HG03342 (cell line): ENCODE measurements at regions not wholly inside any gene's neighbourhood (a gene's known extent, or its start where the extent isn't known, plus 50 kb on each side); places are given as distances from the start of the nearest gene placed in this dataset.

Experiments used
- ATAC-seq: cut with Tn5 transposase; IDR thresholded peaks from one replicate; pipeline ENCODE4 v1.9.1; 2021; ENCODE audit warnings: mild to moderate bottlenecking, moderate library complexity; ENCODE audit not compliant: unreplicated experiment

DNA sequence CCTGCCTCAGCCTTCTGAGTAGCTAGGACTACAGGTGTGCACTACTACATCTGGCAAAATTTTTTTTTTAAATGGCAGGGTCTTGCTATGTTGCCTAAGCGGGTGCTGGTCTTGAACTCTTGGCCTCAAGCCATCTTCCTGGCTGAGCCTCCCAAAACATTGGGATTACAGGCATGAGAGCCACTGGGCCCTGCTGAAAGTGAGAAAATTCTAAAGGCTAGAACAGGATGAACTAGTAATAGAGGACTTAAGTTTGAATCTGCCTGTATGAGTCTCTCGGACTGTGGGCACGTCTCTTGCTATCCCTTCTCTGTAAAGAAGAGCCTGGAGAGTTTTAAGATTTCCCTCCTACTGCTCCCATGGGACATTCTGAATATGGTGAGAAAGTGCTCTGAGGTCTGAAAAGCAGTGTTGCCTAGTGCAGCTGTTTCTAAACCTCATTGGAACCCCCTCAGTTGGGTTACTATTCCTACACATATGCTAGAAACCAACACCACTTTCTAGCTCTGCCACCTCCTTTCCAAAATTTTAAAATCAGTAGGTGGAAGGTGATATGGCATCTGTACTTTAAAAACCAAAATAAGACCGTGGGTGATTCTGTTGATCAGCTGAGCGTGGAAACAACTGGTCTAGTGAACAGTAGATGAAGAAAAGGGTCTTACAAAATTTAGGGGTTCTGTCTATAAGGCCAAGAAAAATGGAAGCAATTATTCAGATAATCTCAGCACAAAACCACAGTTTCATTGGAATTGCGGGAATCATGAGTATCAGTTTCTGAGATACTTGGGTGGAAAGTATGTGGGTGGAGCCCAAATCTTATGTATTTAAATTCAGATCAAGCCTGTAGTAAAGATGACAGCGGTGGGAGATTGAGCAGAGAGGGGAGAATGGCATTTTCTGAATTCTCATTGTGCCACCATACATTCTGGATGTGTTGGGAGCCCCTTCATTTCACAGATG, 259.8 kb upstream of the CXCR4 start:
- ATAC-seq: no peak

DNA sequence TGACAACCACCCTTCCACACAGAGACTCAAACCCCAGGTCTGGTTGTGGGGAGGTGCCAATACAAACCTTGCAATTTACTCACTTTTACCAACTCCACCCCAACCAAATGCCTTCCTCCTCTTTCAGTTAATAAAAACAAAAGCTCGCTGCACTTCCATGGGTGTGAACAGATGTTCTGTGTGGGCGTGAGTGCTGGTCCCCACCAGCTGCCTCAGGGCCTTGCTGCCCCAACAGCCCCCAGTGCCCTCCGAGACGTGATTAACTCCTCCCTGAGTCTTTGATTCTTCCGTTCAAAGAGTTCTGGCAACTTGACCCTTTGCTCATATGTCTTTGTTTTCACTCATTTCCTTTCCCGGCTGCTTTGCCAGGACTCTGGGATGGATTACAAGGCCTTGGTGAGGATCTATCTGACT, 258.9 kb upstream of the CXCR4 start:
- no peak for ATAC-seq

DNA sequence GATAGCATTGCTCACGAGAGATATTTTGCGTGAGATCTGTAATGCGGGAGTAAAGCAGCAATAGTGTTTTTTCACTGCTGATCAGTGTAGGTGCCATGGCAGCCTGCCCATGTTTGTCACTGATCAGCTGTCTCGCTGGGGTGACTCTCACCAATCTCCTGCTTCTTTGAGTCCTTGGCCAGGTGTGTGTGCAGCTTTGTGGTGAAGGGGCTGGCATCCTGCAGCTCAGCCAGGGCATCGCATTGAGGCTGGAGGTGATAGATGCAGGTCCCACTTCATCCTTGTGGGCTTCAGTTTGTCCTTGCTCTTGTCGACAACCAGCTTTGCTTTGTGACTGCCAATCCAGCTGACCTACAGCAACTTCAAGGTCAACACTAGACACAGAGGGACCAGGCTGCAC, 258.3 kb upstream of the CXCR4 start:
- no peak for ATAC-seq

DNA sequence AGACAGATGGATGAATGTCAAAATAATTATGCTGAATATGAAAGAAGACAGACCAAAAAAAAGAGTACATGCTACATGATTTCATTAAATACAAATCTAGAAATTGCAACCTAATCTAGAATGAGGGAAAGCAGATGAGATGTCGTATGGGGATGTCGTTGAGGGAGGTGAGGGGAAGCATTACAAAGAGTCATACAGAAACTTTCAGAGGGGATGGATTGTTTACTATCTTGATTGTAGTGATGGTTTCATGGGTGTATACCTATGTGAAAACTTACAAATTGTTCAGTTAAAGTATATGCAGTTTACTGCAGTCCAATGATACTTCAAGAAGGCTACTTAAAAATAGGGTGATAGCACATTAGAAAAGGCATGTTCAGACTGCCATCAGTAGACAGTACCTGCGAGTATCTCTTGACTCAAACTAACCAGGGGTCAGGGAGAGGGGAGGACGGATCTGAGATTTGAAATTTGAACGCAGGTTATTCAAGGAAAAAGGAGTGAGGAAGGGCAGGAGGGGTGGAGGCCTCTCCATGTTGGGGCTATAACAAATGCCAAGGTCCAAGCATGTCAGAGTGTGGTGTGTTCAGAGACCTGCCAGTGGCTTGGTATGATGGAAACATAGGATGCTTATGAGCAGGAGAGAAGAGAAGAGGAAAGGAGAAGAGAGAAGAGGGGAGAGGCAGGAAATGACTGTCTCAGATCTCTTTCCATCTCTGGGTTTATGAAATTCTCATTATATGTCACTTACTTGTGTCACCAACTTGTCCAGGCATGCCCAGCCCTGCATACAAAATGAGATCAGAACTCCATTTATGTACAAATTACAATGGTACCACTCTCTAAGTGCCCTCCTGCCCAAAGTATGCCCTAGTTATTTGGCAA, 257.3 kb upstream of the CXCR4 start:
- no peak for ATAC-seq

DNA sequence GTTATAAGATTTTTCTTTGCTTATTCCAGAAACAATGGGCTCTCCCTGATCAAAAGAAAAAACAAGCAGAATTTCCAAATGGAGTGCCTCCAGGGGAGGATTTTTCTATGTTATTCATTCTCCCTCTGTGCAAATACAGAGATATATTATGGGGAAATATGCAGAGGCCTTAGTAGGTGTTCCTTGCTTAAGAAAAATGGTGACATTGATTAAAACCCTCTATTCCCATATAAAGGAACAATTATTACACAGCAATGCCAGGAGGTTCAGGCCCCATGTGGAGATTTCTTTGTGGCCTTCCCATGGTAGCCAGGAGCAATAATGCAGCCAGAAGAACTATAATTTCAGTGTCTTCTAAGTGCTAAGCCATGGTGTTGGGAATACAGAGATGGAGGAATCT, 255.9 kb upstream of the CXCR4 start:
- no peak for ATAC-seq

DNA sequence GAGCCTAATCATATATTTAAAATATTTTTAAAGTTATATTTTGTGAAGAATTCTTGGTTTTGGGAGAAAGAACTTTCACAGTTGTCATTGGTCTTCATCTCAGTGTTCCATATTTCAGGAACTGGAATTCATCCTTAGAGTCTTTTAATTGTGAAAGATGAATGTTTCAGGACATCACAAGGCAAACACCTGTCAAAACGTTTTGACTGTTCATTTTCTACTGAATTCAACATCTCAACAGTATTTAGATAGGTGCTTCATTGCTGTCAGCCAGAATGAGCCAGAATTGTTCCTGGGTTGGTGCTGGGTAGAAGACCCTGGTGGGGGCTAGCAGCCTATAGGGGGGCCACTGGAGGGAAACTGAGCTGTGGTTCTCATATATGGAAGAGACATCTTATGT, 255.1 kb upstream of the CXCR4 start:
- no peak for ATAC-seq

DNA sequence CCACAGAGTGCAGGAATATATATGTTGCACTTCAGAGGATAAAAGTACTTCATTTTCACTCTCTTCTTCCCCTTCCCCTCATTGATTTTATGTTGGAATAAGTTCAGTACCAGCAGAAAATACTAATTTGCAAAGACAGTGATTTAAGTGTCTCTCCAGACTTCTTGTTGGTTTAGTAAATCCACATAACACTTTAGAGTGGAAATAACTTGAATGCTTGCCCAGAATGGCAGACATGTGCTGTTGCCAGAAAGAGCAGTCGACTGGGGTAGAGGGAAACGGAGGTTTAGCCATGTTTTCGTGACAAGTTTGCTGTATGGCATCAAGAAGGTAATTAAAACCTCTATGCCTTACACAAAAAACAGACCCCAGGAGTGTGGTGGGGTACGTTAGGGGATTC, 246.0 kb upstream of the CXCR4 start:
- no peak for ATAC-seq

DNA sequence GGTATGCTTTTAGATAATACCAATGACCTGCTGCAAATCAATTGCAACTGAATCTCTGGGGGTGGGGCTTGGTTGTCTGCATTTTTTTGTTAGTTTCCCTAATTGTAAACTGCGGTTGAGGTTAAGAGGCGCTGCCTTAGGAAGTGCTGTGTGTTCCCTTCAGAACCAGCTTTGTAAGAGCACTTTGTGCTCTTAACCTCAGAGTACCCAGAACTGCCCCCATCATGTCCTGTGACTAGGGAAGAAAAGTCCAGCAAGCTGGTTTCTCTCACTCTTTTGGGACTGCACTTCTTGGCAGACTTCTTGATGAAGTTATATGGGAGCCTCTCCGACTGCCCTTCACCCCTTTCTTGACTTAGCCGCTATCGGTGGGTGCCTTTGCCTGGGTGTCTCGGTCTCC, 245.5 kb upstream of the CXCR4 start:
- no peak for ATAC-seq

DNA sequence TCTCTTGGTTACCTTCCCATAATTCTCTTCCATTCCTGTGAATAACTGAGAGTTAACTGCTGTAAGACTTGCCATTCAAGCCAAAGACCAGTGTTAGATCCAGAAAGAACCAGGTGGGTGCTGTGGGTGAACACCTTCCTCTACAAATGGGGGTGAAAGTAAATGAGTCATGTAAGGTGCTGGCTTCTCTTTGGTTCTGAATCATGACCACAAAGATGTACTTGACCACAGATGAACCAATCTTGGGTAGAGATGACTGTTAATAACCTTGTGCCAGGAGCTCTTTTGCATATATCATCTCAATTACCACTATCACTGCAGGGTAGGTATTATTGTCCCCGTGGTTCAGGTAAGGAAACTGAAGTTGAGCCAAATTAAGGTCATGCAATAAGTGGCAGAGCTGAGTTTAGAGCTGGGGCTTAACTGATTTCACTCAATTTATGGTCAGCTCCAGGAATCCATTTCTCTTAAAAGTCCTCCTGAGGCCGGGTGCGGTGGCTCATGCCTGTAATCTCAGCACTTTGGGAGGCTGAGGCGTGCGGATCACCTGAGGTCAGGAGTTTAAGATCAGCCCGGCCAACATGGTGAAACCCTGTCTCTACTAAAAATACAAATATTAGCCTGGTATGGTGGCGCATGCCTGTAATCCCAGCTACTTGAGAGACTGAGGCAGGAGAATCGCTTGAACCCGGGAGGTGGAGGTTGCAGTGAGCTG, 244.9 kb upstream of the CXCR4 start:
- peak; percentile 95 for ATAC-seq

DNA sequence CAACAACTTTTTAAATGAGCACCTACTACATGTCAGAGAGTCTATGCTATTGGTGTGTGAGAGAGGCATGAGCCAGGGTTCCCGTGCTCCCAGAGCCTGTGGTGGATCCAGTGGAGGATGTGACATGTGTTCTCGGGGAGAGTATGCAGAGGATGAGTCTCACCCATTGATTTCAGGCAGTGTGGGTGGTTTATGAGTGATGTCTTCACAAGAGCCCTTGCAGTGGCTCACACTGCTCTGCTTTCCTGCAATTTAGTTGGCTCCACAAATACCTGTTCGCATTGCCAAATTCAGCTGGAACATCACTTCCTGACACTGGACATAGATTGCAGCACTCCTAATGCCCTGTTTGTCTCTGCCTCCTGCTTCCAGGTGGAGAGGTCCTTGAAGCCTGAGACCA, 243.6 kb upstream of the CXCR4 start:
- ATAC-seq: no peak

DNA sequence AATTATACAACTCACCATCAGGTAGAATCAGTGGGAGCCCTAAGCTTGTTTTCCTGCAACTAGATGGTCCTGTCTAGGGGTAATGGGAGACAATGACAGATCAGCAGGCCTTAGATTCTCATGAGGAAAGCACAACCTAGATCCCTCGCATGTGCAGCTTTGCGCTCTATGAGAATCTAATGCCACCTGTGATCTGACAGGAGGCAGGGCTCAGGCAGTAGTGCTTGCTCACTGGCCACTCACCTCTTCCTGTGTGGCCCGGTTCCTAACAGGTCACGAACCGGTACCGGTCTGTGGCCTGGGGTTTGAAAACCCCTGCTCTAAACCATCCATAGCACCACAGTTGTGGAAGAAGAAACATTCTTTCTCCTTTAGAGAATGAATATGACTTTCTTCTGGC, 242.8 kb upstream of the CXCR4 start:
- ATAC-seq: no peak

DNA sequence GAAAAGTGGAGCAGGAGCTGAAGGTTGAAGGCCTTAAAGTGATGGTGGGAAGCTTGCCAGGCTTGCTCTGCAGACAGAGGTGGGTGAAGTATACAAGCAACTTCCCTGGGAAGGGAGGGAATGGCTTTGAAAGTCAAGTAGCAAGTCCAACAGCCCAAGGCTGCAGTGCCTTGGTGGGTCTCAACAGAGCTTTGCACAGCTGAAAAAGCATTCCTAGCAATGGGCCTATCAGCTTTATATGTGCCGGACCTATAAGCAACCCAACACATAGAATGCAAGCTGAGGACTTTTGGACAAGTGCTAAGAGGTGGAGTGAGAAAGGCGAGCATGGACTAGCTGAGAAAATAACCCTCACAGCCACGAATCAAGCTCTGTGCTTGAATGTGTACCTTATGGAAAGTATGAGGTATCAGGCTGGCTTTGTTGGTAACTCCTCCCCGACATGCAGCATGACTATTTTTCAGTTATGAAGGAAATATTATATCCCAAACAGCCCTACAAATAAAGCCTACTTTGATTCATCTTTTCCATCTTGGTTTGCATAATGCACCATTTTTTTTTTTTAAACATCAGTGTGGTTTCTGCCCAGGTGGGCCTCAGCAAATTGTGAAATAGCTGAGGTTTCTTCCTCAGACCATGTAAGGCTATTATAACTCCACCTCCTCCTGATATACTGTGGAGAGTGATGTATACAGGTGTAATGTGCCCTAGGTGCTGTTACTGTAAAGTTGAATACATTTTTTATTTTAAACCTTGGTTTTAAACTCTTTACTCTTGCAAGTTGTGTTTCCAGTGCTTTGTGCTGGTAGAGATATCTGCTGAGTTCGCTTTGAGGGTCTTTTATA, 241.4 kb upstream of the CXCR4 start:
- ATAC-seq: no peak

DNA sequence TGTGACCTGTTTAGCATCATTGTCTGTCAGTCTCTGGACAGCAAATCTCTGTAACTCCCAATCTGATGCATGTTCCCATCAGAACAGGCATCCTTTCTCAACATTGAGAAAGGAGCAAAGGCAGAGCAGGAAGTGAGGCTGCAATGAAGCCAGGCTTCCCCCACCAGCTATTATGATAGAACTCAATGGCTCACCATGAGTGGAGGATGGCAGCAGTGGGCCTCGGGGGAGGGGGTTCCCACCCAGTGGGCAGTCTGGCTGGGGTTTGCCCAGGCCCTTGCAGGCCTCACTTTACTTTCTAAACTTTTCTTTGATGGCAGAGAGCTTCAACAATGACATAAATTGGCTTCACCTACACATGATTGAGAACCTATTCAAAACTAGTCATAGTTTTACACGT, 240.6 kb upstream of the CXCR4 start:
- no peak for ATAC-seq

DNA sequence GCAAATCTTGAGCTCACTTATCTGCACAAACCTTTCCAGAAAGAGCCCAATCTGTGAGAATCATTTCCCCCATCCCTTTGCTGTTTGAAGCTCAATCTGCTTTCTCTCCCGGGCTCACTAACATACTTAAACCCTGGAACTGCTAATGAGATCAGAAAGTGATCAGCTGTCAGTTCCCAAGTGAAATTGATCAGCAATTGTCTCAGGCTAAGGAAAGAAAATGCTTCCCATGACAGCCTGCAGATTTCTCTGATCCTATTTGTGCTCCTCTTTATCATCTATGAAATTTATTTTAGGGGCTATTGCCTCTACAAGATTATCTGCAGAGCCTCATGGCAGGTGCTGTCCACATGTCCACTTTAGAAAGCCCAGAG, 239.0 kb upstream of the CXCR4 start:
- ATAC-seq: no peak

DNA sequence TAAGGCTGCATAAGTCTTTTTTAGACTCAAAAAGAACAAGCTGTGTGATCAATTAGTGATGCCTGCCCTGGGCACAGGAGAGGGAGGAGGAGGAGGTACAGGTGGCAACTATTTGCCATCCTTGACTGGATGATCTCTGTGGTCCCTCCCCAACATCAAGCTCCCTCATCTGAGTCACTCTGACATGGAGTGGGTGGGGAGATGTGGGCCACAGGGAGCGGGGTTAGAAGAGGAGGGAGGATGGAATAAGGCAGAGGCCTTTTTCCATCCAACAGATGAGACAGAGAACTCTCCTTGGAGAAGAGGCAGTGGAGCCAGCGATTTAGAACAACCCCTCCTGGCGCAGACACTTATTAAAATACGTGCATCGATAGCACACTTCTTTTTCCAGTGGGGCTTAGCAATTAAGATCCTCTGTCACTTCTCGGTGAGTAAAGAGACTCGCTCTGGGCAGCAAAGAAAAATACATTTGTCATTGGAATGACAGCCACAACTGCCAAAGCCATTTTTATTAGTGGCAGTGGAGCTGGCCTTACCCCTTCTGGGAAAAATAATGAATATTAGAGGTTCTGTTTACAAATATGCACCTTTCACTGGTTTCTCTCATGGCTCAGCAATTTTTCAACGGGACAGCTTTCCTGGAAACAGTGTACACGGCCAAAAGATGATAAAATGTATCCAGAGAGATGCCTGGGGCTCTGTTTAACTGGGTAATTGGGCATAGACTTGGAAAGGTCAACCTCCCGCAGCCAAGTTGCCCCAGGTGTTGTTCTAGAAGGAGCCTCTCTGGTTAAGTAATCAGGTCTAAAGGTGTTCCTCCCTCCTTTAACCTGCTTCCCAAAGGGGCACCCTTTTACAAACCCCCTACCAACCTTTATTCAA, 238.4 kb upstream of the CXCR4 start:
- no peak for ATAC-seq

DNA sequence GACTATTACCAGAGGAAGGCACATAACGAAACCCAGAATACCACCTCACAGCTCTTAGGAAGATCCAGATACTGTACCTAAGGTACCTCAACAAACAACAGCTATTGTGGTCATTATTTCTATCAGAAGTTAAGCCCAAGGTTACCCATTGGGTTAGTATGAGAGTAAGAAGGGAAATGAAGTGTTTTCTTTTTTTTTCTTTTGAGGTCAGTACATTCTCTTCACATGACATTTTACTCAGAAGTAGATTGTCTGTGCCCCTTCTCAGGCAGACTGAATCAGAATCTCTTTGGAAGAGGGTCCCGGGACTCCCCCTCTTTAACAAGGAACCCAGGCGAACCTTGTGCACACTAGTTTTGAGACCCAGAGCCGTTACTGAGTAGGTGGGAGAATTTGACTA, 233.7 kb upstream of the CXCR4 start:
- ATAC-seq: no peak

DNA sequence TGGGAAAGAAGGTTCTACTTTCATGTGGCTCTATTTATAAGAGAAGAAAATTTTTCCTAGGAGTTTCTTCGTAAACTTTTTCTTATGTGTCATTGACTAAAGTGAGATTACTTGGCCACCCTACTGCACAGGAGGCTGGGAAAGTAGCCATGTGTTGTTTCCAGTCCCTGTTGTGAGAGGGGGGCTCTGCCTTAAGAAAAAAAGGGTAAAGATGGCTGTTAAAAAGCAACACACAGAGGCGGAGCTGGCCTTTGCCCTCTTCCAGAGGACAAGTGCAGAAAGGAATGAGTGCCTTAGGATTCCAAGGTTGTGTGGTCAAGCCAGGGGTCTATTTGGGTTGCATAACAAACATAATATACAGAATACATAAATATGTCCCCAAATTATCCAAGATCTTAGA, 230.0 kb upstream of the CXCR4 start:
- ATAC-seq: no peak

DNA sequence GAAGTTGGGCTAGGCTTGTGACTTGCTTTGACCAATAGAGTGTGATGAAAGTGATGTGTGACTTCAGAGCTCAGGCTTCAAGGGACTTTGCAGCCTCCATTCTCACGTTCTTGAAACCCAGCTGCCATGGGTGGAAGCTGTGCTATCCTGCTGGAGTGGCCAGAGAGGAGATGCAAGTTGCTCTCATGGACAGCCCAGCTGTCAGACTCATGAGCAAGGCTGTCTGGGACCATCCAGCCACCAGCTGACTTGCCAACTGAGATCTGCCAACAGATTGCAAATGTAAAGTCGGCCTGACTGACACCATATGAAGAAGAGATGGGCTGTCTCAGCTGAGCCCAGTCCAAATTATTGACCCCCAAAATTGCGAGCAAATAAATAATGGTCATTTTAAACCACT, 226.4 kb upstream of the CXCR4 start:
- no peak for ATAC-seq

DNA sequence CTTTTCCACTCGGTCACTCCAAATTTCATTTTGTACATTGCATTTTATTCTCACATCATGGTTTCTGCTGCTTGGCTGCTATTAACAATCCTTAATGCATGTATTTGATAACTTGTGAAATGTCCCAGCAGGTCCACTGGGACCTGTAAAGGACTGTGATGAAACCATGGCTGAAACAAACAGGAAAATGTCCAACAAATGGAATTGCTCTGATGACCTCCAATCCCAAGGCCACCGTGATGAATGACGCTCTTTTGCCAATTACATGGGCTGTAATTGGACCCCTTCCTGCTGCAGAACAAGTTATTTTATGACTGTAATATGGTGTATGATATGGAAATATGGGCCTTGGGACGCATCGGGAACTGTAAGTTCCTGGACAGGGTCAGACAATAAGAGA, 224.2 kb upstream of the CXCR4 start:
- ATAC-seq: no peak

DNA sequence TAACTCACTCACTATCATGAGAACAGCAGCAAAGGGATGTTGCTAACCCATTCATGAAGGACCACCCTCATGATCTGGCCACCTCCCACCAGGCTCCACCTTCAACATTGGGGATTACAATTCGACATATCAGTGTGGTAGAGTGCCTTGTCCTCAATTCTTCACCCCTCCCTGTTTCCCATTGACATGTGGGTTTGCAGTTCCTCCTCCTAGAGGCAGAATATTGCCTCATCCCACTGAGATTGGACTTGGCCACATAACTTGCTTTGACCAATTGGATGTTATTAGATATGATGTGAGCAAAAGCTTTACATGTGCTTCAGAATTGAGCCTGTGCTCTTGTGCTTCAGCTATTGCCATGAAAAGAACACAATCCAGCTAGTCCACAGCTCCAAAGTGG, 217.0 kb upstream of the CXCR4 start:
- ATAC-seq: no peak
